RWPE1 (cell line): ENCODE measurements at regions not wholly inside any gene's neighbourhood (a gene's known extent, or its start where the extent isn't known, plus 50 kb on each side); places are given as distances from the start of the nearest gene placed in this dataset.

Experiments used
- CTCF ChIA-PET: fragments of 350-600 bp; sonication (Branson Sonifier 250); formaldehyde crosslinking; extraction: SDS; loops from one replicate; lab custom pipeline; 2021; lab: Yijun Ruan, JAX
- POLR2A ChIA-PET: fragments of 400-600 bp; formaldehyde crosslinking; extraction: SDS; loops from one replicate; lab custom pipeline; 2020; ENCODE audit warnings: antibody characterized with exemption; ENCODE audit not compliant: low non-redundant PET; lab: Yijun Ruan, JAX
- DNase-seq: peaks from one replicate; pipeline ENCODE4 v3.0.0; 2012; ENCODE audit warnings: low spot score
- H3K27ac ChIP-seq: fragments of 450-650 bp; 2 replicates; pipeline ENCODE4 v1.5.1; 2017
- TF ChIP-seq, protein P1 (sequence below): fragments of 450-650 bp; conservative IDR thresholded peaks from 2 replicates; pipeline ENCODE4 v1.5.1; 2017; ENCODE audit warnings: low read depth, mild to moderate bottlenecking

DNA sequence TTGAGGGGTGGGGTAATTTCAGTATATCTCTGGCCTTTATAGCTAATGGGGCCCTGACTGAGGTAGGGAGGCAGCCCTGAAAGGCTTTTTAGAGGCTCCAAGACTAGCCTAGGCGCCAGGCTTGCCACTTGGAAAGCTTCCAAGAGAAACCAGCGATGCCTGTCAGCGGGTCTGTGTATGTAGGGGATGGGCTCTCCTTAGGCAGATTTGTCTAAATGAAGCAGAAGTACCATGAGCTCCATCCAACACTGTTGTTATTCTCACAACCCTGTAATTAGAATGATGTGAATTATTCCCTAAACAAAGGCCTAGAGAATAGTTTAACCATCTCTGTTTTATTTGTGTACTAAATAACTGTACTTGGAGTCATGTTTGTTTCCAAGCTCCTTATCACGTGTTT, 138.1 kb downstream of the B3GNT2 start:
- no peak for DNase-seq
- ChIA-PET POLR2A (no interaction called here), CTCF (no interaction called here)
- H3K27ac ChIP-seq: no peak overlapping the region
- TF ChIP-seq, protein P1, sequence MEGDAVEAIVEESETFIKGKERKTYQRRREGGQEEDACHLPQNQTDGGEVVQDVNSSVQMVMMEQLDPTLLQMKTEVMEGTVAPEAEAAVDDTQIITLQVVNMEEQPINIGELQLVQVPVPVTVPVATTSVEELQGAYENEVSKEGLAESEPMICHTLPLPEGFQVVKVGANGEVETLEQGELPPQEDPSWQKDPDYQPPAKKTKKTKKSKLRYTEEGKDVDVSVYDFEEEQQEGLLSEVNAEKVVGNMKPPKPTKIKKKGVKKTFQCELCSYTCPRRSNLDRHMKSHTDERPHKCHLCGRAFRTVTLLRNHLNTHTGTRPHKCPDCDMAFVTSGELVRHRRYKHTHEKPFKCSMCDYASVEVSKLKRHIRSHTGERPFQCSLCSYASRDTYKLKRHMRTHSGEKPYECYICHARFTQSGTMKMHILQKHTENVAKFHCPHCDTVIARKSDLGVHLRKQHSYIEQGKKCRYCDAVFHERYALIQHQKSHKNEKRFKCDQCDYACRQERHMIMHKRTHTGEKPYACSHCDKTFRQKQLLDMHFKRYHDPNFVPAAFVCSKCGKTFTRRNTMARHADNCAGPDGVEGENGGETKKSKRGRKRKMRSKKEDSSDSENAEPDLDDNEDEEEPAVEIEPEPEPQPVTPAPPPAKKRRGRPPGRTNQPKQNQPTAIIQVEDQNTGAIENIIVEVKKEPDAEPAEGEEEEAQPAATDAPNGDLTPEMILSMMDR: no peak

DNA sequence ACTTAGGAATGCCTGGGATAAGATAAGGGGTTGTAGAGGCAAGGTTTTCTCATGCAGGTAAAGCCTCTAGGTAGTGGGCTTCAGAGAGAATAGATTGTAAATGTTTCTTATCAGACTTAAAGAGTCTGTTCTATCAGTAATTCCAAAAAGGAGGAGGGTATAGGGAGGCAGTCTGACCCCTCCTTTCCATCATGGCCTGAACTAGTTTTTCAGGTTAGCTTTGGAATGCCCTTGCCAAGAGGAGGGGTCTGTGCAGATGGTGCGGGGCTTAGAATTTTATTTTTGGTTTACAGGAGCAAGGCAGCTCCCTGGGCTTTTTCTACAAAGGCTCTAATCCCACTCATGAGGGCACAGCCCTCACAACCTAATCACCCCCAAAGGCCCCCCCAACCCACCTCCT, 135.0 kb downstream of the B3GNT2 start:
- DNase-seq: no peak
- no peak overlapping the region for H3K27ac ChIP-seq
- TF ChIP-seq, protein P1: no peak
- CTCF ChIA-PET: no interaction called here
- POLR2A ChIA-PET: no interaction called here

DNA sequence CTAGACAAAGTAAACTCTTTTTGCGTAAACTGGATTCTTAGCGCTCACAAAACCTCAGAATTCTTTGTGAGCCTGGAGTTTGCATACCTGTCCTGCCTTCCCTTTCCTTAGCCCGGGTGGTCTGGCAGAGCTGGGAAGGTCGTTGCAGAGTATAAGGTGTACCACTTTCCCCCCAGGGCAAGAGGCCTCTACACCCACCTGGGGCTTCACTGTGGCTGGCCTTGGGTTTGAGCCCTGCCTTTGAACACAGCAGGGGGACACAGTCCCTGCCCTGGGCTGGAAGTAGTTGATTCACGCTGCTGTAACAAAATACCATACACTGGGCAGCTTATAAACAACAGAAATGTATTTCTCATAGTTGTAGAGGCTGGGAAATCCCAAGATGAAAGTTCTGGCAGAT, 133.9 kb downstream of the B3GNT2 start:
- ChIA-PET POLR2A (no interaction called here), CTCF (interaction anchor here (0.6 kb wide), 2 partner anchors 267 to 1606 kb away, joined by 3 read pairs; no protein-coding TSS in a partner anchor)
- TF ChIP-seq, protein P1: no peak
- no peak for DNase-seq
- H3K27ac ChIP-seq: no peak overlapping the region

DNA sequence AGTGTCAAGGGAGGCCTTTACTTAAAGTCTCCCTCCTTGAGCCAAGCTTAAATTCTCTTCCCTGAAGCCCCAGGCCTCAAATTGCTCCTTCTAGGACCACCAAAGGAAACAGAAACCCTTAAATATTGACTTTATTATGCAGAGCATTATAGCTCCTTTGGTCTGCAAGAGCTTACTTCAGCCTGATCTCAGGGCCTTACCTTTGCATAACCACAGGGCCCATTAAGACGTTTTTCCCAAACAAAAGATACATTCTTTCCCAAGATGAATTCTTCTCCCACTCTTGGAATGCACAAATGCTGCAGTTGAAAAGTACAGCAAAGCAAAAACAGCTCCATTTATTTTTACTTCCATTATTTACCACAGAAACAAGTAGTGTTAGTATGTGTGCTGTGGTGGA, 130.8 kb downstream of the B3GNT2 start:
- no peak for DNase-seq
- ChIA-PET POLR2A (no interaction called here), CTCF (no interaction called here)
- TF ChIP-seq, protein P1: no peak
- H3K27ac ChIP-seq: no peak overlapping the region

DNA sequence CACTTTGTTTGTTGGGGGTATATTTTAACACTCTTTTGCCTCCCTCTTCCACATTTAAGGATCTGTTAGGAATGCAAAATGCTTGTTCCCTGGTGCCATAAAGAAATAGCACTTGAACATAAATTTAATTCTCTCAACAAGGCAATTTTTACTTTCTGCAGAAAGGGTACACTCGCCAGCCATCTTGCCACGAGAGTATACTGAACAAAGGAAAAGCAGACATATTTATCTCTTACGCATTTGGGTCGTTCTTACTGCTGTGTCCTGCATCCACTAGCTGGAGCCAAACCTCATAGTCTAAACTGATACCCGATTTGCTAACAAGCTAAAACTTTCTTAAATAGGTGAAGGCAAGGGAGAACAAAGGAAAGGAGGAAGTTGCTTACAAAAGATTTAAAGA, 129.5 kb downstream of the B3GNT2 start:
- CTCF ChIA-PET: no interaction called here
- no peak for DNase-seq
- POLR2A ChIA-PET: no interaction called here
- TF ChIP-seq, protein P1: no peak
- no peak overlapping the region for H3K27ac ChIP-seq

DNA sequence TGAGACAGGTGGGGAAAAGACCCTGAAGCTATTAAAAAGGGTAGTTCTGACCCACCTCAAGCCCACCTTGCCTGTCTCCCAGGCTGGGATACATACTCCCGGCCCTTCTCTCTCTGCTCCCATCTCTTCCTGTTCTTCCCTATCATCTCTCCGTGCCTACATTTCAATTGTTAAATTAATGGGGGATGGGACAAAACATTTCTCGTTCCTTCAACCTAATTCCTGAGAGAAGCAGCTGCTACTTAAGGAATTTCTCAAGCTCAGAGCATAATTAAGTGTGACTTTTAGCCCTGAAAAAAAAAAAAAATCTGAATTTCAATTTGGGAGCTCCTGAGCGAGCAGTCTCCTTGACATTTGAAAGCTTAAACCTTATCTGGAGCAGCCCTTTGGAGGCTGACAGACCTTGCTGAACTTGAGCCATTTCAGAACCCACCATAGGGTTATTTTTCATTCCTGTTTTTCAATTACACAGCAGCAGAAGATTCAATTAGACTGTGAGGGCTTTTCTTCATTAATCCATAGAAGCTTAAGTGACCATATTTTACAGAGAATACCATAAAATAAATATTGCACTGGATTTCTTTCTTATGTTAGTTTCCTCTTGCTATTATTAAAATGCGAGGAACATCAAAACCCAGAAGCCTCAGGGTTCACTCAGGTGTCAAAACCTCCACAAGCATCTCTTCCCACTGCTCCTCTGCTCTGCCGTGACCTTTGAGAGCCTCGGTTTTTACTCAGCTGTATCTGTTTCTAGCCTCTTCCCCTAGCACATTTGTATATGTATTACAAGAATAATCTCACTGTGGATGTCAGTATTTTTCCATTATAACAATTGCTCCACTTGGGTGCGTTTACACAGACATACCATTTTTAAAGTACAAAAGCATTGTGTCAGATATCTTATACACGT, 125.7 kb downstream of the B3GNT2 start:
- no peak for DNase-seq
- TF ChIP-seq, protein P1: no peak
- no peak overlapping the region for H3K27ac ChIP-seq
- CTCF ChIA-PET: interaction anchor here (0.6 to 0.7 kb wide), 3 partner anchors 35 to 171 kb away, joined by 3 read pairs; no protein-coding TSS in a partner anchor
- POLR2A ChIA-PET: no interaction called here
